ENCODE measurements at regions not wholly inside any gene's neighbourhood (a gene's known extent, or its start where the extent isn't known, plus 50 kb on each side); places are given as distances from the start of the nearest gene placed in this dataset.

- Histone ChIP-seq H3K9me3 (ENCODE audit: insufficient read depth, low read length) (no peaks in the 10 kb centered on the region), H3K79me2 (ENCODE audit: low read length) (no peaks in the 10 kb centered on the region), H4K20me1 (ENCODE audit: insufficient read depth, low read length) (no peaks in the 10 kb centered on the region), H3K4me3 (ENCODE audit: low read length) (no peak overlapping the region), H3K4me1 (ENCODE audit: low read length) (no peaks in the 10 kb centered on the region), H3K4me2 (ENCODE audit: low read length) (no peak overlapping the region), H3K27ac (ENCODE audit: low read length) (no peak overlapping the region), H3K27me3 (ENCODE audit: low read depth, low read length) (no peaks in the 10 kb centered on the region), H3K9ac (ENCODE audit: low read length) (no peak overlapping the region), H3K36me3 (replicated peaks; ENCODE audit: low read depth, low read length) (no peaks in the 10 kb centered on the region), H2AFZ (ENCODE audit: low read depth, low read length) (no peak overlapping the region)
- no peak for TF ChIP-seq EZH2phosphoT487 (IDR thresholded peaks at IDR 0.05; ENCODE audit: low read depth)
- TF ChIP-seq CTCF (IDR thresholded peaks at IDR 0.05; ENCODE audit: low read depth, low read length): no peak
Observed at GRCh38 chr2:122366969-122367645, 611.7 kb downstream of the TSN start.

DNA sequence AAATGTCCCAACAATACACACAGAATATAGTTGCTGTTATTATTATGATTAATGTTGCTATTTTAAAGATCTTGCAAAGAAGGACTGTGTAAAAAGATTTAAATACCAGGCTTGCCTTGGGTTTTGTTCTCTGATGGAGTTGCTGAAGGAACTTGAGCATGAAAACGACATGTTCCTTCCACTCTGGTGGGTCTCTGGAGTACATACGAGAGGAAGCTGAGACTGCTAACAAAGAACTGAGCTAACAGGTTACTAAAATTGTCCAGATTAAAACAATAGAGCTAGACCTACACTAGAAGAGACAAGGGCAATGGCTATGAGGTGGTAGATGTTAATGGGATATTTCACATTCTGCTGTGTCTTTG lies 612.2 kb downstream of the TSN start:
- H4K20me1 ChIP-seq (ENCODE audit: insufficient read depth, low read length): no peaks in the 10 kb centered on the region
- no peaks in the 10 kb centered on the region for H3K9me3 ChIP-seq (ENCODE audit: insufficient read depth, low read length)
- H3K79me2 ChIP-seq (ENCODE audit: low read length): no peaks in the 10 kb centered on the region
- H3K36me3 ChIP-seq (replicated peaks; ENCODE audit: low read depth, low read length): no peaks in the 10 kb centered on the region
- H3K4me1 ChIP-seq (ENCODE audit: low read length): no peaks in the 10 kb centered on the region
- TF ChIP-seq CTCF (IDR thresholded peaks at IDR 0.05; ENCODE audit: low read depth, low read length) (no peak), EZH2phosphoT487 (IDR thresholded peaks at IDR 0.05; ENCODE audit: low read depth) (no peak)
- no peak overlapping the region for H3K4me3 ChIP-seq (ENCODE audit: low read length)
- no peak overlapping the region for H3K27ac ChIP-seq (ENCODE audit: low read length)
- H3K27me3 ChIP-seq (ENCODE audit: low read depth, low read length): no peaks in the 10 kb centered on the region
- no peak overlapping the region for H3K4me2 ChIP-seq (ENCODE audit: low read length)
- H2AFZ ChIP-seq (ENCODE audit: low read depth, low read length): no peak overlapping the region
- no peak overlapping the region for H3K9ac ChIP-seq (ENCODE audit: low read length)

- TF ChIP-seq EZH2phosphoT487 (IDR thresholded peaks at IDR 0.05; ENCODE audit: low read depth): no peak
- TF ChIP-seq CTCF (IDR thresholded peaks at IDR 0.05; ENCODE audit: low read depth, low read length): peak; percentile 26; the same call in 1 of the 2 replicates
- H3K4me2 ChIP-seq (ENCODE audit: low read length): no peak overlapping the region
- H3K9ac ChIP-seq (ENCODE audit: low read length): no peak overlapping the region
- H3K79me2 ChIP-seq (ENCODE audit: low read length): no peaks in the 10 kb centered on the region
- no peak overlapping the region for H2AFZ ChIP-seq (ENCODE audit: low read depth, low read length)
- no peaks in the 10 kb centered on the region for H3K36me3 ChIP-seq (replicated peaks; ENCODE audit: low read depth, low read length)
- H3K4me1 ChIP-seq (ENCODE audit: low read length): no peaks in the 10 kb centered on the region
- H3K9me3 ChIP-seq (ENCODE audit: insufficient read depth, low read length): 0 out of 2 replicates have a peak, but pooled peaks cover 4% of the 10 kb centered on the region
- H3K27ac ChIP-seq (ENCODE audit: low read length): no peak overlapping the region
- H3K4me3 ChIP-seq (ENCODE audit: low read length): no peak overlapping the region
- H4K20me1 ChIP-seq (ENCODE audit: insufficient read depth, low read length): no peaks in the 10 kb centered on the region
- no peaks in the 10 kb centered on the region for H3K27me3 ChIP-seq (ENCODE audit: low read depth, low read length)
Observed at GRCh38 chr2:122368576-122369243, 613.3 kb downstream of the TSN start.

GRCh38 chr2:122378521-122378920 lies 623.1 kb downstream of the TSN start:
- H3K4me3 ChIP-seq (ENCODE audit: low read length): no peak overlapping the region
- H4K20me1 ChIP-seq (ENCODE audit: insufficient read depth, low read length): no peaks in the 10 kb centered on the region
- H3K27me3 ChIP-seq (ENCODE audit: low read depth, low read length): no peaks in the 10 kb centered on the region
- TF ChIP-seq CTCF (IDR thresholded peaks at IDR 0.05; ENCODE audit: low read depth, low read length) (no peak), EZH2phosphoT487 (IDR thresholded peaks at IDR 0.05; ENCODE audit: low read depth) (no peak)
- H3K4me1 ChIP-seq (ENCODE audit: low read length): no peaks in the 10 kb centered on the region
- H3K27ac ChIP-seq (ENCODE audit: low read length): no peak overlapping the region
- no peak overlapping the region for H2AFZ ChIP-seq (ENCODE audit: low read depth, low read length)
- no peaks in the 10 kb centered on the region for H3K79me2 ChIP-seq (ENCODE audit: low read length)
- no peak overlapping the region for H3K9ac ChIP-seq (ENCODE audit: low read length)
- H3K4me2 ChIP-seq (ENCODE audit: low read length): no peak overlapping the region
- H3K9me3 ChIP-seq (ENCODE audit: insufficient read depth, low read length): no peaks in the 10 kb centered on the region
- no peaks in the 10 kb centered on the region for H3K36me3 ChIP-seq (replicated peaks; ENCODE audit: low read depth, low read length)

Data from OCI-LY3 (cell line).